ENCODE measurements at regions not wholly inside any gene's neighbourhood (a gene's known extent, or its start where the extent isn't known, plus 50 kb on each side); places are given as distances from the start of the nearest gene placed in this dataset.

DNA sequence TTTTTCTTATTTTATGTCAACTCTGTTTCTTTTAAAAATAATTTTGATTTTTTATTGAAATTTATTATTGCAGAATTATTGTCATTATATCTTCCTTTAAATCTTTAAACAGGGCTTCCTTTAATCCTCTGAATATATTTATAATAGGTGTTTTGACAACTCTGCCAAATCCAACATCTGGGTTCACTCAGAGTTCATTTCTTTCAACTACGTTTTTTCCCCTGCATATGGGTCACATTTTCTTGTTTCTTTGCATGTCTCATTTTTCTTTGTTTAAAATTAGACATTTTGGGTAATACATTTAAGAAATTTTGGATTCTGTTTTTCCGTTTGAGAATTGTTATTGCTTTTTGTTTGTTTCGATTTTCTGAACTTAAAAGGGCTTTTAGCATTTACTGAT, 655.1 kb upstream of the CITED2 start:
- no peak for TF ChIP-seq EZH2phosphoT487 (conservative IDR thresholded peaks at IDR 0.05; ENCODE audit: low read length)
- TF ChIP-seq, protein P1, sequence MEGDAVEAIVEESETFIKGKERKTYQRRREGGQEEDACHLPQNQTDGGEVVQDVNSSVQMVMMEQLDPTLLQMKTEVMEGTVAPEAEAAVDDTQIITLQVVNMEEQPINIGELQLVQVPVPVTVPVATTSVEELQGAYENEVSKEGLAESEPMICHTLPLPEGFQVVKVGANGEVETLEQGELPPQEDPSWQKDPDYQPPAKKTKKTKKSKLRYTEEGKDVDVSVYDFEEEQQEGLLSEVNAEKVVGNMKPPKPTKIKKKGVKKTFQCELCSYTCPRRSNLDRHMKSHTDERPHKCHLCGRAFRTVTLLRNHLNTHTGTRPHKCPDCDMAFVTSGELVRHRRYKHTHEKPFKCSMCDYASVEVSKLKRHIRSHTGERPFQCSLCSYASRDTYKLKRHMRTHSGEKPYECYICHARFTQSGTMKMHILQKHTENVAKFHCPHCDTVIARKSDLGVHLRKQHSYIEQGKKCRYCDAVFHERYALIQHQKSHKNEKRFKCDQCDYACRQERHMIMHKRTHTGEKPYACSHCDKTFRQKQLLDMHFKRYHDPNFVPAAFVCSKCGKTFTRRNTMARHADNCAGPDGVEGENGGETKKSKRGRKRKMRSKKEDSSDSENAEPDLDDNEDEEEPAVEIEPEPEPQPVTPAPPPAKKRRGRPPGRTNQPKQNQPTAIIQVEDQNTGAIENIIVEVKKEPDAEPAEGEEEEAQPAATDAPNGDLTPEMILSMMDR (IDR thresholded peaks at IDR 0.05; ENCODE audit: insufficient read depth, low read length, poor library complexity, severe bottlenecking), result no peak
